Glomerular endothelial cell (primary cell): ENCODE measurements at regions not wholly inside any gene's neighbourhood (a gene's known extent, or its start where the extent isn't known, plus 50 kb on each side); places are given as distances from the start of the nearest gene placed in this dataset.

Experiments used
- DNase-seq: peaks from one replicate; pipeline ENCODE4 v3.0.0-alpha.2; 2011; ENCODE audit warnings: low read depth, low spot score; ENCODE audit errors: extremely low read depth

DNA sequence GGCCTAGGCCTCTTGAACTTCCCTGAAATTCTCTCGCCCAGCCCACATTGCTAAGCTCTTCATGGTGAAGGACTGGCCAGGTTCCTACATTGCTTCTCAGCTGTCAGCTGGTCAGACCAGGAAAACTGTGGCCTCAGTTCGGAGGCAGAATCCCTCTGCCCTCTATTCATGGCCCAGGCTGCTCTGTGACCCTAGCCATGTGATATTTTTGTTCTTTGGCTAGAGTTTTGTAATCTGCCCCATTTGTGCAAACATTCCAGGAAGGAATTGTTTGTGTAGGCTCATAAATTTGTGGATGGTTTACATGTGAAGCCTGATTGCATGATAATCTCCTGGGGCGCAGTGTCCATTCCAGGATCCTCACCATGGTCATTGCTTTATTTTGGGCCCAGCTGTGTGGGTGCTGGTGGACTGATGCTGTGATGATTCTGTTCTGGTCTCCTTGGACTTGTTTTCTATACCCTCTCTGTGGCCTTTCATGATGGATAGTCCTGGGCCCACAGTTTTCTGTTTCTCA lies 149.1 kb upstream of the E2F8 start:
- DNase-seq, result no peak

- no peak for DNase-seq
These were observed 141.4 kb upstream of the E2F8 start for GRCh38 chr11:19382131-19382611.

GRCh38 chr11:19380375-19380774 lies 139.6 kb upstream of the E2F8 start:
- DNase-seq, result no peak

GRCh38 chr11:19379465-19379864 lies 138.7 kb upstream of the E2F8 start:
- no peak for DNase-seq

- no peak for DNase-seq
These were observed 138.1 kb upstream of the E2F8 start for GRCh38 chr11:19378814-19379213.

- no peak for DNase-seq
These were observed 137.1 kb upstream of the E2F8 start for GRCh38 chr11:19377881-19378280.

GRCh38 chr11:19375440-19375839 lies 134.7 kb upstream of the E2F8 start:
- no peak for DNase-seq

DNA sequence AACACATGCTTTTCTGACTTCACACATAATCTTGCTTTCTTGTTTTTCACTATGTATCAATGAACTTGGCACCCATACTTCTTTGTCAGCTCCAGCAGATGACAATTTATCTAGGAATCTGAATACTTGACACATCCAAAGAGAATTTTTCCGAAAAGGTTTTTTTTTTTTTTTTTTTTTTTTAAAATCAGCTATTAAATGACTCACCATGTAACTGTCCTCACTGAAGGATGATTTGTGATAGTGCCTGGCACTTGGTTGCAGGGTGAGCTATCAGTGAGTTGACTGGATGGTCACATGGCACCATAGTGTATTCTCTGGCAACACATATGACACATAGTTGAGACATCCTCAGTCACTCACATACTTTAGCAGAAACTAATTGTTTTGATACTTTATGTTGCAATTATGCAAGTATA lies 133.4 kb upstream of the E2F8 start:
- no peak for DNase-seq

DNA sequence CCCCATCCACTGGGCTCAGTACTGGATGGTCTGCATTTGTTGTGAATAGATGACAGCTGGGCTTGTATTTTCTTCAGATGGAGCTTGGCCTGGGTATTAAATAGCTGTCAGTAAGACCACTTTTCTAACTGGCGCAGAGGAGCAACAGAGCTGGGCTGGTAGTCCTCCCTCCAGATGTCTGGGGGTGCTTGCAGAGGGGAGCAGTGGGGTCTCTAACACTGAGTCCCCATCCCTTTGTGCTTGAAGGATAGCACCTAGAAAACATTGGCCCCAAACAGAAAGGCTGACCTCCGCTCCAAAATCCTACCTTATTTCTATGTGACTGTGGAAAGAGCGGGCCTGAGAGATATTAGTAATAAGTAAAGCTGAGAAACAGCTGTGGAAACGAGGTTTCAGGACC lies 131.6 kb upstream of the E2F8 start:
- no peak for DNase-seq

DNA sequence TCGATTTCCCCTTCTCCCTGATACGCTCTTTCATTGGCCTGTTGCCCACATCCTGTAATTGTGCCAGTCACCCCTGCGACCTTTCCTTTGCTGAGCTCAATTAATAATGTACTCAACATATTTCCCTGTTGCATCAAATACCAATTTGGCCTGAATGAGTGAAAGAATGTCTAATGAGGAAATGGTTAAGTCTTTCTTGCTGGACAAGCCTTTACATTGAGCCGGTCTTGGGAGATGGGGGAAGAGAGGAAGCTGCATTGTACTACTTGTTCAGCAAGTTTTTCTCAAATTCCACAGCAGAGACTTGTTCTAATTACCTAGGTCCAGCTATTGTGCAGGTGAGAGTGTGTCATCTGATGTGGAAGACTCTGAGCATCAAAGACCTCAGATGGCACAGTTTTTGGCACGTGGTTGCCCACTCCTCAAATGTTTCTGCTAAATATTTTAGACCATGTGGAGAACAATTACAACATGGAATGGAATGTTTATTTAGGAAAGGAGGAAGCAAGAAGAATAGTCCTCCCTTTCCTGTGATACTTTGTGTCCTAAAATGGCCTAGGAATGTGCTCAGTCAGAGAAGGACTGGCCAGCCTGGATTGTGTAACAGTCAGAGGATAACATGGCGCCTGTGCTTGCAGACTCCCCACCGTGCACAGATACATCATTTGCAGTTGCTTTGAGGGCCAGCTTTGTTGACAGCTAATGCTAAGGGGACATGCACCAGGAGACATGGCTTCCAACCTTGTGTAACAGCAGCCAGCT lies 129.5 kb upstream of the E2F8 start:
- DNase-seq, result peak; percentile 78

DNA sequence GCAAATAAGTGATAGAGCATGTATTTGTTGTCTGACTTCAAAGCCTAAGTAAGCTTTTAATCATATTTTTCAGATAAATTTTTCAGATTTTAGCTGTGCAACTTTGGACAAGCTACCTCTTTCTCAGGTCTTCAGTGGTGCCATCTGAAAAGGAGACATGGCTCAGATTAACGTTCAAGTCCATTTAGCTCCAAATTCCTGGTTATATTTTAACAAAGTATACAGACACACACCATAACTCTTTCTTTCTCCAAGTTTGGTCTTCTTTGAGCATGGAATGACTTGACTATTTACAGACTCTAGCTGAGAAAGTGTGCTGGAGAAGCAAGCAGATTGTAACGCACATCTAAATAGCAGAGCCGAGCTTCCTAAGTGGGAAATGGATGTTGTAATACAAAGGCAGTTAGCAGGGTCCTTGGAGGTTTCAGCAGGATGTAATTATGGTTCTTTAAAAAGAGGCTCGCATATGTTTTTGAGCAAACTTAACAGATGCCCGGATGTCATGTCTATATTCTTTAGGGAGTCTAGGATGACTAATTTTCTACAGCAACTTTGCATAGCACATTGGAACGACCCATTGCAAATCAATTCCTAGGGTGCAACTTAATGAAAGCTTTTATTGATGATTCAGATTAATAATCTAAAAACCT lies 128.1 kb upstream of the E2F8 start:
- DNase-seq, result no peak

GRCh38 chr11:19366992-19367709 lies 126.4 kb upstream of the E2F8 start:
- DNase-seq, result no peak

- no peak for DNase-seq
These were observed 125.1 kb upstream of the E2F8 start for GRCh38 chr11:19365743-19366410.

DNA sequence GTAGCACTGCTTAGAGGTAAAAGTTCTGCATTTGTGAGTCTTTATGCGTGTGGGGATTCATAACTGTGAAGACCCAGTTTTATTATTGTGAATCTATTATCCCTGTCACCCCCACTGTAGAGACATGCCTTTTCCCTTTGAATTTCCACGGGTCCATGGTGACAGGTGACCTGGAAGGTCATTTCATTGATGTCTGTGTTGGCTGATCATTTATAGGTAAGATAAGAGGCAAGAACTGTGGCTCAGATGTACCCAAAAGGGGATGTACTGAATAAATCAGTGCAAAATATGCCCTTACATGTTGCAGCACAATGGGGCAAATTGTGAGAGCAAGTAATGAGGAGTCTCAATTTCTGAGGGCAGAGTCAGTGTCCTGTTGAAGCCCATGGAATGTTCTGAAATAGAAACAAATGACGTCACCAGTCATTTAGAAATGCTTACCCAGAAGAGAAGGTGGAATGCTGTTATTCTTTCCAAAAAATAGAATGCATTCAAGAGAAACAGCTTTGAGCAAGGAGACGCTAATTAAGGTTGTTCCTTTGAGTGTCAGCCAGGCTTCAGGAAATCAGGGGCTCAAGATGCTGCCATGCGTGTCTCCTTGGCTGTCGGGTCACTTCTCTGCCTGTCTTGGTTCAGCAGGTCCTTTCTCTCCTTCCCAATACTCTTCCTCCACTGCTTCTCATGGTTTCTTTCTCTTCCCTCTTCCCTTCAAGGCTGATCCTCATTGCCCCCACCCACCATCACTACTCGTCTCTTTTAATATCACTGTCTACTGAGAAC lies 118.7 kb upstream of the E2F8 start:
- no peak for DNase-seq

DNA sequence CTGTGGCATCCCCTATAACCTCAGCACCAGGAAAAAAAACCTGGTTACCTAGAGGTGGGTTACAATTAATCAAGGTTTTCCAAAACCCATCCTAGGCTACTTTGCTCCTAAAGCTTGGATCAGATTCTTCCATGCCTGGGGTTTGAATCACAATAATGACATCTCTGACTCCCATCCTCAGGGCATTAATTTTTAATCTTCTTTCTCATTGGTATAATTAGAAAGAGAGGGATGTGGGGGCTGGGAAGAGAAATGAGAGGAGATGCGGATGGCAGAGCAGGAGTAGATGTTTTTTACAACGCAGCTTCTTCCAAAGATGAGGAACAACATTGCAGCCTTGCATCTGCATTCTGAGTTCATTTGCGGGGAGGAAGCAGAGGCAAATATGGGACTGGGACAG lies 117.2 kb upstream of the E2F8 start:
- DNase-seq, result no peak

DNA sequence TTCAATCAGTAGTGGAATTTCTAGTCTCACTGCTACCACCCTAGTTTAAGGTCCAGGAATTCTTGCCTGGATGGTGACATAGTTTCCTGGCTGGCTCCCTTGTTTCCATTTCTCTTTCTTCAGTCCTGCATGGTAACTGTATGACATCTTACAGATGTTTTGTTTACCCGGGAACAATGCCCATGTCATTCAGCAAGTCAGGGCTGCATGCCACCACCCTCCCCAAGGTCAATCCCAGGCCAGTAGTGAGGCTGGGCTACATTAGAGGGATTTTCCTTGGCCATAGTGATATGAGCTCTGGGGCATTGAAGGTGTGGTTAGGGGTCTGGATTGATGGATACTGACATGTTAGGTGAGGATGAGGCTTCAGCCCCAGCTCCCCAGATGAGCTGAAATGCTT lies 114.9 kb upstream of the E2F8 start:
- DNase-seq, result no peak

DNA sequence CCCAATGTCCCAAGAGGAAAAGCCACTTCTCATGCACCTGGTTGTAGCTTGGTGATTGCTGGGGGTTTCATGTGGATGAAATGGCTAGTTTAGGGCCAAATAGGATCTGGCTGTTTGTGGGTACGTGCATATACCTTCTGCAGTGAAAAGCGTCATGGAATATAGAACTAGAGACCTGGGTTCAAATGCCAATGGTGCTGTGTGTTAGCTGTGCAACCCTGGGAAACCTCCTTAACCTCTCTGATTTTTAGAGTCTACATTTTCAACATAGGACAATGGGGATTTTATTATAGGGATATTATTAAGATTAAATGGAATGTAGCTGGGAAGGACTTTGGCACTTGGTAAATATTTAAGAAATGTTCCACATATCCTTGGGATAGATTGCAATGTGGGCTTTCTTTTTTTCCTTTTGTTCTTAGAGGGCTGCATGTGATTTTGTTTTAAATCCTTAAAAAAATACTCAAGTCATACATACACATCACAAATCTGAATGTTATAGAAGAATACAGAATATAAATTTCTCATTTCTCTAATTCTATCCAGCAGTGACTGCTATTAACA lies 112.6 kb upstream of the E2F8 start:
- no peak for DNase-seq

GRCh38 chr11:19352771-19353160 lies 112.0 kb upstream of the E2F8 start:
- DNase-seq, result no peak

DNA sequence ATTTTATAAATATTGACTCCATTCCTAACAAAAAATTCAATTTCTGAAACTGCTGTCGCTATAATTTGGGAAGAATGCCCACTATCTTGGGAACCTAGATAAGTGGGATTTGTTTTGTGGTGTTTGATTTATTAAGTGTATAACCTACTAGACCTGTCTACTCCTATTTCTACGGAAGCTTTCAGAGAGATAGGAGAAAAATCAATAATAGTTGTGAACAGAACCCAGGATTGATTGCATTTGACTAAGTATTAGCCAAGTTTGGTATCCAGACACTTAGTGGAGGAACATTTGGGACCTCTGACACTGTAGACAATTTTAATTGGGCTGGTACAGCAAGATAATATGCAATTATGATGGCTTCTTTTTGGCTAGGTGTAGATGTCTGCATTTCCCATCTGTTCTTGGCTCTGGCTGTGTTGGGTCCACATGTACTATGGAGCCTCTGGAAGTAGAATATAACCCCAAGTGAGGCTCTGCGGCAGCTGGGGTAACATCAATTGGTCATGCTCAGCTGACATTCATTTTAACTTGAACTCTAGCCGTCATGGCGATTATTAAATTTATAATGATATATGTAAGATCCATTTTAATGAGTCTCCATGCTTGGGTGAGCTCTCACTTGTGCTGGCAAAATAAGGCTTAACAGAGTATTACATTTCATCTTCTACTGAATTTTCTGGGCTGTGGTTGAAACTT lies 111.5 kb upstream of the E2F8 start:
- DNase-seq, result no peak
